GM12878 (cell line): ENCODE measurements at regions not wholly inside any gene's neighbourhood (a gene's known extent, or its start where the extent isn't known, plus 50 kb on each side); places are given as distances from the start of the nearest gene placed in this dataset.

ENCODE experiments used
- ATAC-seq: fragments of 200-7000 bp; cut with Tn5 transposase; 3 replicates; pipeline ENCODE4 v1.9.1; 2020; ENCODE audit warnings: mild to moderate bottlenecking, moderate library complexity
- BruUV-seq: library from RNA; stranded (reverse); fragments of 400-500 nt; replicated peaks from 2 replicates; lab custom pipeline; 2021; lab: Mats Ljungman, UMichigan
- CTCF ChIA-PET: fragments of 300-600 bp; sonication (Branson Sonifier 250); formaldehyde crosslinking; extraction: SDS; loops from one replicate; lab custom pipeline; 2021; ENCODE audit warnings: inconsistent platforms; lab: Yijun Ruan, JAX
- POLR2A ChIA-PET: fragments of 350-600 bp; formaldehyde crosslinking; extraction: SDS; loops from one replicate; lab custom pipeline; 2021; ENCODE audit warnings: inconsistent platforms; lab: Charles Lee
- RAD21 ChIA-PET: fragments of 300-600 bp; sonication (Branson Sonifier 250); formaldehyde crosslinking; loops from one replicate; lab custom pipeline; 2023; ENCODE audit warnings: antibody characterized with exemption; ENCODE audit not compliant: unreplicated experiment; lab: Charles Lee
- SMC1A ChIA-PET: fragments of 300-600 bp; sonication (Branson Sonifier 250); formaldehyde crosslinking; loops from one replicate; lab custom pipeline; 2023; ENCODE audit not compliant: unreplicated experiment, uncharacterized antibody; lab: Charles Lee
- DNase-seq: peaks from one replicate; pipeline ENCODE4 v3.0.0-alpha.2; 2011; ENCODE audit warnings: low read depth, low spot score
- FAIRE-seq: peaks from 3 replicates; lab custom pipeline; 2011; peaks lifted over from hg19 to GRCh38; lab: Jason Lieb, UNC
- H2AFZ ChIP-seq: 2 replicates; pipeline ENCODE4 v1.6.0; 2011; ENCODE audit warnings: low read depth, low read length, control low read depth; ENCODE audit not compliant: control insufficient read depth
- H3K27ac ChIP-seq: 2 replicates; pipeline ENCODE4 v1.5.1; 2011; ENCODE audit warnings: control low read depth; ENCODE audit not compliant: control insufficient read depth, insufficient read depth
- H3K27me3 ChIP-seq, 2 experiments: replicated peaks in 1 of 2; 2 replicates each; pipeline versions ENCODE4 v1.6.0 to v1.6.1; 2011; ENCODE audit warnings: low read length in 1 of 2; ENCODE audit not compliant: control insufficient read depth in 2 of 2, insufficient read depth in 2 of 2
- H3K36me3 ChIP-seq, 2 experiments: 2 replicates each; pipeline ENCODE4 v1.5.1; 2011; ENCODE audit warnings: low read length in 1 of 2; ENCODE audit not compliant: control insufficient read depth in 2 of 2, insufficient read depth in 2 of 2
- H3K4me1 ChIP-seq: 2 replicates; pipeline ENCODE4 v1.6.1; 2011; ENCODE audit warnings: mild to moderate bottlenecking, low read length, moderate library complexity, mixed read lengths; ENCODE audit not compliant: control insufficient read depth, insufficient read depth
- H3K4me2 ChIP-seq: 2 replicates; pipeline ENCODE4 v1.6.0; 2011; ENCODE audit warnings: control low read depth; ENCODE audit not compliant: control insufficient read depth, insufficient read depth
- H3K4me3 ChIP-seq: fragments of 200-600 bp; sonication (generic); 2 replicates; pipeline ENCODE4 v1.5.1; 2016
- H3K79me2 ChIP-seq: 2 replicates; pipeline ENCODE4 v1.6.0; 2011; ENCODE audit warnings: low read length; ENCODE audit not compliant: control insufficient read depth, insufficient read depth
- H3K9ac ChIP-seq: 2 replicates; pipeline ENCODE4 v1.8.0; 2011; ENCODE audit warnings: low read length, control low read depth, mixed read lengths; ENCODE audit not compliant: control insufficient read depth, insufficient read depth
- H3K9me3 ChIP-seq: replicated peaks from 3 replicates; pipeline ENCODE4 v1.5.1; 2011; ENCODE audit warnings: mild to moderate bottlenecking, low read length; ENCODE audit not compliant: control insufficient read depth, insufficient read depth
- H4K20me1 ChIP-seq: 2 replicates; pipeline ENCODE4 v1.6.0; 2011; ENCODE audit not compliant: control insufficient read depth, insufficient read depth
- BACH1 ChIP-seq: fragments of 450-650 bp; IDR thresholded peaks from 2 replicates; pipeline ENCODE4 v1.6.1; 2017; ENCODE audit warnings: mild to moderate bottlenecking, borderline replicate concordance
- BHLHE40 ChIP-seq, 2 experiments: fragments of 450-650 bp in 1 of 2; IDR thresholded peaks; 2 replicates each; pipeline ENCODE4 v1.6.1; 2011 to 2017; ENCODE audit warnings: low read depth in 2 of 2, borderline replicate concordance in 1 of 2, improper control_type of control experiment in 1 of 2, low read length in 1 of 2, mild to moderate bottlenecking in 1 of 2
- CREM ChIP-seq: IDR thresholded peaks from 2 replicates; pipeline ENCODE4 v1.6.1; 2014; ENCODE audit warnings: antibody characterized with exemption, low read depth
- EGR1 ChIP-seq, 2 experiments: IDR thresholded peaks; 1 replicate in 1 of 2; 2 replicates in 1 of 2; pipeline ENCODE4 v1.6.1; 2011 to 2012; ENCODE audit warnings: low read depth in 2 of 2, low read length in 2 of 2, borderline replicate concordance in 1 of 2, mild to moderate bottlenecking in 1 of 2, moderate library complexity in 1 of 2
- GABPA ChIP-seq: IDR thresholded peaks from 2 replicates; pipeline ENCODE4 v1.6.1; 2014; ENCODE audit warnings: antibody characterized with exemption, low read depth, mild to moderate bottlenecking, inconsistent platforms
- KAT2A ChIP-seq: conservative IDR thresholded peaks from 2 replicates; pipeline ENCODE4 v1.6.1; 2011; ENCODE audit warnings: low read depth, low read length; ENCODE audit not compliant: control insufficient read depth
- NFYB ChIP-seq: IDR thresholded peaks from 2 replicates; pipeline ENCODE4 v1.6.1; 2011; ENCODE audit warnings: low read depth, mild to moderate bottlenecking, low read length, improper control_type of control experiment, moderate library complexity; ENCODE audit not compliant: insufficient read depth
- POLR2A ChIP-seq: IDR thresholded peaks from 2 replicates; pipeline ENCODE4 v1.6.1; 2011; ENCODE audit warnings: low read depth, mild to moderate bottlenecking, low read length
- PRDM15 ChIP-seq: fragments of 450-650 bp; formaldehyde crosslinking; IDR thresholded peaks from 2 replicates; pipeline ENCODE4 v1.4.0; 2020; ENCODE audit warnings: mild to moderate bottlenecking, moderate library complexity
- REST ChIP-seq: IDR thresholded peaks from 2 replicates; pipeline ENCODE4 v1.6.1; 2012; ENCODE audit warnings: mild to moderate bottlenecking, low read depth, low read length
- SP1 ChIP-seq: IDR thresholded peaks from one replicate; pipeline ENCODE4 v1.6.1; 2011; ENCODE audit warnings: low read depth, low read length
- STAT1 ChIP-seq: fragments of 450-650 bp; conservative IDR thresholded peaks from 2 replicates; pipeline ENCODE4 v1.6.1; 2014; ENCODE audit warnings: antibody characterized with exemption, mild to moderate bottlenecking
- ZNF274 ChIP-seq: IDR thresholded peaks from one replicate; pipeline ENCODE4 v1.8.0; 2011; ENCODE audit not compliant: insufficient read length, insufficient read depth
- WGBS: methylation state at CpG from one replicate; pipeline ENCODE4 v1.1.6; 2016; ENCODE audit warnings: low lambda C conversion rate; ENCODE audit not compliant: insufficient replicate concordance, insufficient coverage; ENCODE audit errors: missing lambda C conversion rate; 5-methylcytosine and 5-hydroxymethylcytosine counted together
- in situ Hi-C: fragments of 300-500 bp; cut with MboI; formaldehyde crosslinking; loops from 9 replicates; pipeline ENCODE4 v1.14.3; 2018; ENCODE audit warnings: mixed read lengths
- intact Hi-C: fragments of 100-400 bp; cut with micrococcal nuclease; formaldehyde crosslinking; loops from one replicate; pipeline ENCODE4 v1.14.2; 2022; ENCODE audit not compliant: unreplicated experiment
- TF ChIP-seq, protein P1 (sequence below): fragments of 450-650 bp; IDR thresholded peaks from 2 replicates; pipeline ENCODE4 v1.6.1; 2017; ENCODE audit warnings: borderline replicate concordance

GRCh38 chr16:8188841-8189240 lies 401.5 kb downstream of the TMEM114 start:
- no peaks in the 10 kb centered on the region for H3K79me2 ChIP-seq
- no peak overlapping the region for H3K9ac ChIP-seq
- no peaks in the 10 kb centered on the region for H4K20me1 ChIP-seq
- H2AFZ ChIP-seq = no peak overlapping the region
- no peak for DNase-seq
- no TSS peak for BruUV-seq
- intact Hi-C loops (no loop called here), in situ Hi-C loops (no loop called here)
- no peaks in the 10 kb centered on the region for H3K4me1 ChIP-seq
- no peak overlapping the region for H3K27ac ChIP-seq
- TF ChIP-seq ZNF274 (no peak), GABPA (no peak), BHLHE40 (IDR thresholded peaks at IDR 0.05; ENCODE audit: borderline replicate concordance in 1 of 2, low read depth in 2 of 2, low read length in 1 of 2) (no peak), KAT2A (no peak), BACH1 (no peak), EGR1 (IDR thresholded peaks at IDR 0.05; ENCODE audit: borderline replicate concordance in 1 of 2, low read depth in 2 of 2, low read length in 2 of 2) (no peak), STAT1 (no peak), REST (no peak), SP1 (no peak), POLR2A (no peak), PRDM15 (CRISPR knock-in tag) (no peak), NFYB (no peak), CREM (no peak)
- TF ChIP-seq, protein P1, sequence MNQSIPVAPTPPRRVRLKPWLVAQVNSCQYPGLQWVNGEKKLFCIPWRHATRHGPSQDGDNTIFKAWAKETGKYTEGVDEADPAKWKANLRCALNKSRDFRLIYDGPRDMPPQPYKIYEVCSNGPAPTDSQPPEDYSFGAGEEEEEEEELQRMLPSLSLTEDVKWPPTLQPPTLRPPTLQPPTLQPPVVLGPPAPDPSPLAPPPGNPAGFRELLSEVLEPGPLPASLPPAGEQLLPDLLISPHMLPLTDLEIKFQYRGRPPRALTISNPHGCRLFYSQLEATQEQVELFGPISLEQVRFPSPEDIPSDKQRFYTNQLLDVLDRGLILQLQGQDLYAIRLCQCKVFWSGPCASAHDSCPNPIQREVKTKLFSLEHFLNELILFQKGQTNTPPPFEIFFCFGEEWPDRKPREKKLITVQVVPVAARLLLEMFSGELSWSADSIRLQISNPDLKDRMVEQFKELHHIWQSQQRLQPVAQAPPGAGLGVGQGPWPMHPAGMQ = no peak
- ChIA-PET SMC1A (no interaction called here), RAD21 (no interaction called here), CTCF (no interaction called here), POLR2A (no interaction called here)
- no peak overlapping the region for H3K4me2 ChIP-seq
- no peaks in the 10 kb centered on the region for H3K9me3 ChIP-seq
- ATAC-seq = no peak
- H3K4me3 ChIP-seq = no peak overlapping the region
- no peaks in the 10 kb centered on the region for H3K36me3 ChIP-seq
- H3K27me3 ChIP-seq = no peaks in the 10 kb centered on the region
- 49% methylated on average over 8 of the region's 8 CpGs for WGBS
- FAIRE-seq = no peak
